PC-3 (cell line): ENCODE measurements at regions not wholly inside any gene's neighbourhood (a gene's known extent, or its start where the extent isn't known, plus 50 kb on each side); places are given as distances from the start of the nearest gene placed in this dataset.

Experiments
- ATAC-seq: fragments of 200-7000 bp; cut with Tn5 transposase; 2 replicates; pipeline ENCODE4 v1.9.1; 2020; ENCODE audit warnings: mild to moderate bottlenecking, moderate library complexity
- BruUV-seq: library from RNA; stranded (reverse); fragments of 400-500 nt; replicated peaks from 2 replicates; lab custom pipeline; 2021; lab: Mats Ljungman, UMichigan
- CTCF ChIA-PET: fragments of 300-600 bp; sonication (Branson Sonifier 250); formaldehyde crosslinking; loops from one replicate; lab custom pipeline; 2022; ENCODE audit warnings: antibody characterized with exemption; lab: Charles Lee
- POLR2A ChIA-PET: fragments of 300-600 bp; sonication (Branson Sonifier 250); formaldehyde crosslinking; loops from one replicate; lab custom pipeline; 2022; ENCODE audit warnings: antibody characterized with exemption; ENCODE audit not compliant: unreplicated experiment; lab: Charles Lee
- DNase-seq: peaks from one replicate; pipeline ENCODE4 v3.0.0-alpha.2; 2015
- H2AFZ ChIP-seq: fragments of 300-600 bp; sonication (generic); 2 replicates; pipeline ENCODE4 v1.6.0; 2016; ENCODE audit warnings: antibody characterized with exemption, low read length
- H3F3A ChIP-seq: fragments of 300-600 bp; sonication (generic); one replicate; pipeline ENCODE4 v1.6.0; 2017; ENCODE audit warnings: antibody characterized with exemption, low read length, control low read depth, mild to moderate bottlenecking; ENCODE audit not compliant: unreplicated experiment
- H3K27ac ChIP-seq: fragments of 300-600 bp; sonication (generic); 2 replicates; pipeline ENCODE4 v1.5.1; 2016; ENCODE audit warnings: mild to moderate bottlenecking, low read length
- H3K27me3 ChIP-seq: fragments of 300-600 bp; sonication (generic); 2 replicates; pipeline ENCODE4 v1.6.1; 2016; ENCODE audit warnings: low read length, mixed read lengths
- H3K36me3 ChIP-seq: fragments of 300-600 bp; sonication (generic); 2 replicates; pipeline ENCODE4 v1.6.1; 2016; ENCODE audit warnings: low read depth, mixed run types, low read length, mixed read lengths
- H3K4me1 ChIP-seq: fragments of 300-600 bp; sonication (generic); 2 replicates; pipeline ENCODE4 v1.5.1; 2016; ENCODE audit warnings: low read length; ENCODE audit not compliant: insufficient read depth
- H3K4me2 ChIP-seq: fragments of 300-600 bp; sonication (generic); 2 replicates; pipeline ENCODE4 v1.6.0; 2016; ENCODE audit warnings: low read length
- H3K4me3 ChIP-seq: fragments of 300-600 bp; sonication (generic); 2 replicates; pipeline ENCODE4 v1.5.1; 2016; ENCODE audit warnings: mild to moderate bottlenecking, low read length, mixed read lengths
- H3K79me2 ChIP-seq: fragments of 300-600 bp; sonication (generic); 2 replicates; pipeline ENCODE4 v1.6.1; 2017; ENCODE audit warnings: low read length, mixed read lengths
- H3K9ac ChIP-seq: fragments of 300-600 bp; sonication (generic); 2 replicates; pipeline ENCODE4 v1.6.0; 2016; ENCODE audit warnings: mild to moderate bottlenecking, low read length
- H3K9me2 ChIP-seq: fragments of 300-600 bp; sonication (generic); replicated peaks from 2 replicates; pipeline ENCODE4 v1.6.1; 2016; ENCODE audit warnings: mixed run types, low read length, mixed read lengths
- H3K9me3 ChIP-seq: fragments of 300-600 bp; sonication (generic); 2 replicates; pipeline ENCODE4 v1.6.1; 2016; ENCODE audit warnings: low read length, mixed read lengths
- H4K20me1 ChIP-seq: fragments of 300-600 bp; sonication (generic); 2 replicates; pipeline ENCODE4 v1.6.1; 2016; ENCODE audit warnings: low read length, mixed read lengths
- EZH2 ChIP-seq: fragments of 300-600 bp; sonication (generic); IDR thresholded peaks from one replicate; pipeline ENCODE4 v1.6.1; 2017; ENCODE audit warnings: antibody characterized with exemption, mild to moderate bottlenecking, low read length; ENCODE audit not compliant: unreplicated experiment
- EZH2phosphoT487 ChIP-seq: fragments of 300-600 bp; sonication (generic); IDR thresholded peaks from 2 replicates; pipeline ENCODE4 v1.6.1; 2018; ENCODE audit warnings: mild to moderate bottlenecking, antibody characterized with exemption, low read length, borderline replicate concordance
- intact Hi-C: fragments of 100-400 bp; cut with micrococcal nuclease; formaldehyde crosslinking; loops from 2 replicates; pipeline ENCODE4 v1.9.0; 2023
- TF ChIP-seq, protein P1 (sequence below): fragments of 300-600 bp; sonication (generic); conservative IDR thresholded peaks from 2 replicates; pipeline ENCODE4 v1.5.1; 2017; ENCODE audit warnings: antibody characterized with exemption, low read depth, mild to moderate bottlenecking, low read length

DNA sequence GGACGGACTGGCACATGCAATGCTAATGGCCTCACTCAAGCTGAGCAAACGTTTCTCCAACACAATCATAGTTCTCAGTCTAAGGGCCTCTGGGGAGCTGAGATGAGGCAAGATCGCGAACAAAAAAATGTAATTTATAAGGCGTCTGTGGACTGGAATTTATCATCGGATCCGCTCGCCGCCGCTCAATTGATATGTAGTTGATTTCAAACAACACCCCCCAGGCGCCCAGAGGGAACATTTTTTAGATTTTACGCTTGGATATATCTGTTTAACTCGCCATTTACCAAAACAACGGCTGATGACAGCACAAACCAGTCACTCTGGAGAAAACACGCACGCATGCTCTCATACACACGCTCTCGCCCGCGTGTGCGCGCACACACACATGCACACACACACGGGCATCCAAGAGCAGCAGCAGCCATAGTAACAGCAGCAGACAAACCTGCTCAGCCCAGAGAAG, 335.8 kb downstream of the SMAD2 start:
- ChIA-PET CTCF (no interaction called here), POLR2A (no interaction called here)
- no TSS peak for BruUV-seq
- no peak overlapping the region for H3K27ac ChIP-seq
- intact Hi-C loops, result no loop called here
- no peaks in the 10 kb centered on the region for H3K36me3 ChIP-seq
- no peak overlapping the region for H3K9ac ChIP-seq
- H3K9me3 ChIP-seq, result no peaks in the 10 kb centered on the region
- H3K79me2 ChIP-seq, result no peaks in the 10 kb centered on the region
- H3F3A ChIP-seq, result no peaks in the 10 kb centered on the region
- H3K27me3 ChIP-seq, result peaks cover 11% of the 10 kb centered on the region; the same call in 1 of the 2 replicates
- no peak overlapping the region for H3K4me2 ChIP-seq
- H2AFZ ChIP-seq, result no peak overlapping the region
- no peak overlapping the region for H3K4me3 ChIP-seq
- H3K4me1 ChIP-seq, result no peaks in the 10 kb centered on the region
- no peaks in the 10 kb centered on the region for H3K9me2 ChIP-seq
- TF ChIP-seq, protein P1, sequence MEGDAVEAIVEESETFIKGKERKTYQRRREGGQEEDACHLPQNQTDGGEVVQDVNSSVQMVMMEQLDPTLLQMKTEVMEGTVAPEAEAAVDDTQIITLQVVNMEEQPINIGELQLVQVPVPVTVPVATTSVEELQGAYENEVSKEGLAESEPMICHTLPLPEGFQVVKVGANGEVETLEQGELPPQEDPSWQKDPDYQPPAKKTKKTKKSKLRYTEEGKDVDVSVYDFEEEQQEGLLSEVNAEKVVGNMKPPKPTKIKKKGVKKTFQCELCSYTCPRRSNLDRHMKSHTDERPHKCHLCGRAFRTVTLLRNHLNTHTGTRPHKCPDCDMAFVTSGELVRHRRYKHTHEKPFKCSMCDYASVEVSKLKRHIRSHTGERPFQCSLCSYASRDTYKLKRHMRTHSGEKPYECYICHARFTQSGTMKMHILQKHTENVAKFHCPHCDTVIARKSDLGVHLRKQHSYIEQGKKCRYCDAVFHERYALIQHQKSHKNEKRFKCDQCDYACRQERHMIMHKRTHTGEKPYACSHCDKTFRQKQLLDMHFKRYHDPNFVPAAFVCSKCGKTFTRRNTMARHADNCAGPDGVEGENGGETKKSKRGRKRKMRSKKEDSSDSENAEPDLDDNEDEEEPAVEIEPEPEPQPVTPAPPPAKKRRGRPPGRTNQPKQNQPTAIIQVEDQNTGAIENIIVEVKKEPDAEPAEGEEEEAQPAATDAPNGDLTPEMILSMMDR, result no peak
- TF ChIP-seq EZH2phosphoT487 (no peak), EZH2 (no peak)
- no peaks in the 10 kb centered on the region for H4K20me1 ChIP-seq
- no peak for ATAC-seq
- DNase-seq, result no peak

DNA sequence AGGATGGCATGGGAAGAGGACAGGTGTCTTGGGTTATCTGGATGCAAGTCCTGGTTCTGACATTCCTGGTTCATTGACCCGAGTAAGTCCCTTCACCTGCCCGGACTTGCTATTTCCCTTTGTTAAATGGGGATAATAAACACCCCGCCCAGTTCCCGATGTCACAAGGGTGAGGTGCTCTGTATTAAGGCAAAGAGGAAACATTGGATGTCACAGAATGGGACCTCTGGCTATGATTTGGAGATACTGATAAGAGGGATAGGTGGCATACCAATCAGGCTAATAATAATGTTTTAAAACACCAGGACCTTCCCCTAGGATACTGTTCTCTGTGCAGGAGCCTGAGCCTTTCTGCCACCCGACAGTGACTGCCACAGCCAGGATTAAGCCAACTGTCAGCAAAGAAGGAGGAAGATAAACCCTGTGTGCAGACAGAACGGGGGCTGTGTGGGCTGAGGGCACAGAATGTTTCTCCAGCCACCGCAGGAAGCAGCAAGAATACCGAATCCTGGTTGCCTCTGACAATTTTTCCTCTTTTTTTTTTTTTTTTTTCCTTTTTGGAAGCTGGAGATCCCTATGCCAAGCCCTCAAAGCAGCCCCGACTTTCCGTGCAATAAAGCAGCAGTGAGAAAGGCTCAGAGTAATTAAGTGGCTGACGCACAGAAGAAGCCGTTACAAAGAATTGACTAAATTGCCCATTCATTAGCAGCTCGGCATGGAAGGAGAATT, 336.6 kb downstream of the SMAD2 start:
- no peaks in the 10 kb centered on the region for H3K79me2 ChIP-seq
- H4K20me1 ChIP-seq, result no peaks in the 10 kb centered on the region
- DNase-seq (no peak), ATAC-seq (no peak)
- TF ChIP-seq EZH2phosphoT487, result no peak
- TF ChIP-seq, protein P1, result no peak
- no peak for TF ChIP-seq EZH2
- no peak overlapping the region for H3K4me3 ChIP-seq
- ChIA-PET POLR2A (no interaction called here), CTCF (no interaction called here)
- peaks cover 11% of the 10 kb centered on the region; the same call in 1 of the 2 replicates for H3K27me3 ChIP-seq
- H3K4me2 ChIP-seq, result no peak overlapping the region
- H3K36me3 ChIP-seq, result no peaks in the 10 kb centered on the region
- no peak overlapping the region for H2AFZ ChIP-seq
- no peaks in the 10 kb centered on the region for H3K9me3 ChIP-seq
- intact Hi-C loops, result no loop called here
- no peak overlapping the region for H3K27ac ChIP-seq
- H3K9ac ChIP-seq, result no peak overlapping the region
- H3K9me2 ChIP-seq, result no peaks in the 10 kb centered on the region
- no peaks in the 10 kb centered on the region for H3K4me1 ChIP-seq
- BruUV-seq, result no TSS peak
- no peaks in the 10 kb centered on the region for H3F3A ChIP-seq

DNA sequence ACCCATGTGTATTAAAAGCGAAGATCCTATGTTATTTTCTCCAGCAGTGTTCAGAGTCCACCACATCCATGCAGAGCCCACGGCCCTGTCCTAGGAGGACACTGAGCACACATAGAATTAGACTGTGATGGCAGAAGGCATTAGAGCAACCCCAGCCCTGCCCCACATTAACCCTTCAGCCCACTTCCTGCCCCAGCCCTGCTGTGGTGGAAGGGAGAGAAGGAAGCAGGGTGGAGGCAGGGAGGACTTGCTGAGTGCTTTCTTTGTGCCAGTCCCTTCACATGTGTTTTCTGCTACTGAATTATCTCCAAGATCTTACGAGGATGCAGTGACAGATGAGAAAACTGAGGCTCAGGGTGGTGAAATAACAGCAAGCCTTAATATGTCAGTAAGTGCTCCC, 339.0 kb downstream of the SMAD2 start:
- TF ChIP-seq, protein P1, result no peak
- TF ChIP-seq EZH2, result no peak
- TF ChIP-seq EZH2phosphoT487, result no peak
- BruUV-seq, result no TSS peak
- H3K4me3 ChIP-seq, result no peak overlapping the region
- no peaks in the 10 kb centered on the region for H3K9me3 ChIP-seq
- peaks cover 11% of the 10 kb centered on the region; the same call in 1 of the 2 replicates for H3K27me3 ChIP-seq
- H2AFZ ChIP-seq, result no peak overlapping the region
- ATAC-seq (no peak), DNase-seq (no peak)
- no peaks in the 10 kb centered on the region for H3K36me3 ChIP-seq
- ChIA-PET CTCF (no interaction called here), POLR2A (no interaction called here)
- H3K79me2 ChIP-seq, result no peaks in the 10 kb centered on the region
- no peak overlapping the region for H3K4me2 ChIP-seq
- H3K9me2 ChIP-seq, result no peaks in the 10 kb centered on the region
- H3K27ac ChIP-seq, result no peak overlapping the region
- no peak overlapping the region for H3K9ac ChIP-seq
- no peaks in the 10 kb centered on the region for H3F3A ChIP-seq
- H4K20me1 ChIP-seq, result no peaks in the 10 kb centered on the region
- intact Hi-C loops, result no loop called here
- H3K4me1 ChIP-seq, result no peaks in the 10 kb centered on the region
